NOMO-1 (cell line): ENCODE measurements at regions not wholly inside any gene's neighbourhood (a gene's known extent, or its start where the extent isn't known, plus 50 kb on each side); places are given as distances from the start of the nearest gene placed in this dataset.

Source experiments
- DNase-seq, 2 experiments: peaks; one replicate each; lab custom pipeline; 2025; ENCODE audit not compliant: unreplicated experiment in 2 of 2; lab: John Stamatoyannopoulos, UW

DNA sequence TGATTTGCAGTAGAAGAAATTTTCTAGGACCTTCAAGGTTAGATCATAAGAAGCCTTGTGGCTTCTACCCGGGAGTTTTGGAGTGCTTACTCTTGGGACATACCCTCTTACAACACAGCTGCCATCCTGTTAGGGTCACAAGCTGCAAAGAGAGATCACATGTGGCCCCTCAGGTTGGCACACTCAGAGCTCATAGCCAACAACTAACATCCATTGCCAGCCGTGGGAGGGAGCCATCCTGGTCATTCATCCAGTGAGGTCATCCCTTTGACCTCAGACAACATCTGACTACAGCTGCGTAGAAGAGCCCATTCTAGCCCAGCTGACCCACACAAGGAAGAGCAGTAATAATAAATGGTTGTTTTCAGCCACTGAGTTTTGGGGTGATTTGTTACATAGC is 76.9 kb upstream of the NABP1 start:
- no peak for DNase-seq

DNA sequence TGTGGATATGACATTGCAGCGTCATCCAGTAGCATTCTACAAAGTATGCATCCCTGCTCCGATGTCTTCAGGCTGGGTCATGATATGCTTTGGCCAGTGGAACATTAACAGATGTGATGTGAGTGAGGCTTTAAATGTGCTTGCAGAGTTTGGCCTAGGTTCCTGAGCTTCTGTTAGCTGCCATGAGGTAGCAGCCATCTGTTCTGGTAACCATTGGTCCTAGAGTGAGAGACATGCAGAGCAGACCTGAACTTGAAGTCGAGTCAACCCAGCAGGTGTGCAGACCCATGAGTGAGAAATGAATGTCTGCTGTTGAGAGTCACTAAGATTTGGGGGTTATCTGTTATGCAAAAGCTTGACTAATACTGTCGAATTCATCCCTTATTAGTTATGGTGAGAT is 73.8 kb upstream of the NABP1 start:
- DNase-seq, result no peak

DNA sequence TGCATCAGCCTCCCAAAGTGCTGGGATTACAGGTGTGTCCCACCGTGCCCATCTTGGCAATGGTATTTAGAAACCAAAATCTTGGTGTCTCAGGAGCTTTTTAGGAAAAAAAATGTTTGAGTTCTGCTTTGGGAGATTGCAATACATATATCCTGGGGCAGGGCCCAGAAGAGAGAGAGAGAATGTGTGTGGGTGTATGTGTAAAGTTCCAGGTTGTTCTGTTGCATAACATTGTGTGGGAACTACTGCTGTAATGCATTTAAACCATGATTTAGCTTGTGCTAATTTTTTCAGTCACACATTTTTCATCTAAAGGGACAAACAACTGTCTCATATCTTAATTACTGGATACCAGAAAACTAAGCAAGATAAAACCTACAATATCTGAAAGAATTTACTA is 70.8 kb upstream of the NABP1 start:
- no peak for DNase-seq

DNA sequence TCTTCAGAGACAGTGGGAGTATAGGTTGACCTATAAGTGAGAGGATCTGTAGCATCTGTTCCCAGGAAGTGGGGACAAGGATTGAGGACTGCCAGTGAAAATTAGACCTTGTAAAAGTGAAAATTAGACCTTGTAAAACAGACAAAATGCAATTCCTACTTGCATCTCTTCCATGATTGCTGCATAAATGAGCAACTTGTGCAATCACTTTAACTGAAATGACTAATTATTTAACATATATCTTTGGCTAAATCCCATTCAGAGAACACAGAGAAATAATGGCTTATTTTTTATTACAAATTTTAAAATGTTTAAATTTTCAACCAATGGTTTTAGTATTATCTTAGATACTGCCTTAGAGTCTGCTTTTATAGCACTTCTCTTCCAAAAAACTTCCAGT is 67.2 kb upstream of the NABP1 start:
- peak in 1 of 2 experiments; percentile 10 for DNase-seq

DNA sequence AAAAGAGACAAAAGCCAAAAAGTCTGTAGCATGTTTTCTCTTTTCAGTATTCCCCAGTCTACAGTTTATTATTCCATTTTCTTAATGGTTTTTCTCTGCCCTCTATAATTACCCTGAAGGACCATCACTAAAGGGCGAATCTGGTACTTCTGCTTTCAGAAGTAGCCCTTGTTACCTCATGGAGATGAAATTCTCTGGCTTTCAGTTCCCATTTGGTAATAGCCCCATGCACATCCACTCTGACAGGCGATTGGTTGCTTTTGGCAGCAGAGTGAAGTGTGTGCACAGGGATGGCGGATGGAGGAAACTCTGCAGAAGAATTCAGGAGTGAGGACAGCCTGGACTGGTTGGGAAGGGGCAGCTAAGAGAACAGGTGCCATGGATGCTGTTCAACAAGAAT is 66.3 kb upstream of the NABP1 start:
- DNase-seq, result peak; percentile 85 to 94

DNA sequence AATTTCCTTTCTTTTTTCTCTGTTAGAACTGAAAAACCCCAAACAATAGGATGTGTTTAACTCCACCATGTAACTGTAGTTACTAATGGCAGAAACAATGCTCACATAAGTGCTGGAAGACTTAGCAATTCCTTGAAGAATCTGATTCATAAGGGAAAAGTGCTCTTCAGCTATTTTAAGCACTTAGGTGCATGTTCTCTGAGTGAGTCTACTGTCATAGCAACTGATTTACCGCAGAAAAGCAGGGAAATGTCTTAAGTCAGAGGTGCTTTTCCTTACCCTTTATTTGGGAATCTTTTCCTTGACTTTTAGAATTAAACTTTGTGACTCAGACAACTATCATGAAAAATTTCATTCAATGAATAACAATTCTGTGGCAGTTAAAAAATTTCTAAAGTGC is 65.4 kb upstream of the NABP1 start:
- DNase-seq, result no peak

DNA sequence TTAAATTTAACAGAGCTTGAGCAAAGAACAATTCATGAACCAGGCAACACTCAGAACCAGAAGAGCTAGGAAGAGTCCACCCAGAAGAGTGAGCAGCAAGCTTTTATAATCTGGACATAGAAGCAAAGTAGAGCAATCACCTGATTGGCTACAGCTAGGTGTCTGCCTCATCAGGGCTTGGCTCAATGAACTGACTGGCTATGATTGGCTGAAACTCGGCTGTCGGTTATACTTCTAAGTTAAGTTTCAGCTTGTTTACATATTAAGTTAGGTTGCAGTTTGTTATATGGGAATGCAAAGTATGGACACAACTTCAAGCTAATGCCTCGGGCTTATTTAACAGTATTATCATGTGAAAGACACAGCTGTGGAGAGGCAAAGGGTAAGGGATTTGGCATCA is 63.2 kb upstream of the NABP1 start:
- DNase-seq, result no peak

DNA sequence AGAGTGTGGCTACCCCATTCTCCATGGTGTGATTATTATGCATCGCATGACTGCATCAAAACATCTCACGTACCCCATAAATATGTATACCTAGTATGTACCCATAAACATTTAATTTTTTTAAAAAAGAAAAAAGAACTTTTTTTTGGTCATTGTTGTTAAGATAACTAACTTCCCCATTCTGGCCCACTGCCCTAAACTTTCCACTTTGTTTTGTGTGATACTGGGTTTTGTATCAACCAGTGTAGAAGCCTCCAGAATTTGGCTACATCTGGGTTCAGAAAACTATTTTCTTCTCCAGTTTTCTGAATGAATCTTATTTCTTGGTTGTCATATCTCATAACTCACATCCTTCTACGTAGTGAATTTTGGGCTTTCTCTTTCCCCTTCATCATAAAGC is 62.3 kb upstream of the NABP1 start:
- DNase-seq, result no peak

DNA sequence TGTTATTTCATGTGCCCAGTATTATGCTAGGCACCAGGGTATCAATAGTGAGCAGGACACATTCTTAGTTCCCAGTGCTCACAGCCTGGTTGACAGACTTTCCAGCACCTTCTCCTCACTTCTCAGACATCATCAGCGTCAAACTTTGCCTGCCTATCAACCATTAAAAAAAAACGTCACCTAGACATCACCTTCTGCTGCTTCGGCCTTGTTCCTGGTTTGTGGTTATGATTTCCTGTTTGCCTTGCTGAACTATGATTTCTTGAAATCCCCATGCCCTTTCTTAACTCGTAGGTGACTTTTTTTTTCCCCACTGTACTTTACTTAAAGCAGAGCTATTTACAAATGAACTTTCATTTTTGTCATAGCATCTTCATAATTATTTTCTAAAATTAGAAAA is 60.4 kb upstream of the NABP1 start:
- DNase-seq, result peak; percentile 21 to 61

DNA sequence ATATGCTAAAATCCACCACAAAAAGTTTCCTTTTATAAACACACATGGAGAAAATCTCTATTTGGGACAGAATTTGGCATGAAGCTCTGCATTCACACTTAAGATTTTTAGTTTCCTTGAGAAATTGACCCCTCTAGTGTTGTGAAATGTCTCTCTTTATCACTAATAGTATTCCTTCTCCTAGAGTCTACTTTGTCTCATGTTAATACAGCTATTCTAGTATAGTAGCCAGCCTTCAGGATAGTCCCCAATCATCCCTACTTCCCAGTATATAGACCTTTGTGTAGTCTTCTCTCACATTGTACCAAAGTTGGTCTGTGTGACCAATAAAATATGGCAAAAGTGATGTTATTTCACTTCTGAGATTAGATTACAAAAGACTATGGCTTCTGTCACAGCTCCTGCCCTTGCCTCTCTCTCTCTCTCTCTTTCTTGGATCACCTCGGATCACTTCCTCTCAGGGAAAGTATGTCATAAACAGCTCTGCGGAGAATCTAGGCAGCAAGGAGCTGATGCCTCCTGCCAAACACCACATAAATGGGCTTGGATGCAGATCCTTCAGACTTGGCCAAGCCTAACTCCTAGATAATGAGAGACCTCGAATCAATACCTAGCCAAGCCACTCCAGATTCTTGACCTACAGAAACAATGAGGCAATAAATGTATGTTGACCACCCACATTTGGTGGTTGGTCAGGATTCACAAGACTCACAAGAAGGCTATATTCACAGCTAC is 59.7 kb upstream of the NABP1 start:
- no peak for DNase-seq

DNA sequence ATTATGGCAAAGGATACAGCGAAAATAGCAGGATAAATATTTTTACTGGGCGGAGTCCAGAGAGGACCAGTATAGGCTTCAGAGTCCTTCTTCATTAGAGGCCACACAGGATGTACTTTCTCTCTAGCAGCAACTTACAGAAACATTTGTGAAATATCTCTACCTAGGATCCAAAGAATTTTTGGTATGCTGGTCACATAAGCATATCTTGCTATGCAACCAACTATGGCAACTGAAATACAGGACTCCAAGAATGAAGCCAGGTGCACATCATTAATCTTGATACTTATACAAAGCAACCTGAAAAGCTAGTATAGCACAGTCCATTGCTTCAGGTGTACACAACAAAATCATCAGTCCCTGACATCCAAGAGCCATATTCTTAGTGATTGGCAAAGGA is 59.1 kb upstream of the NABP1 start:
- DNase-seq, result no peak

DNA sequence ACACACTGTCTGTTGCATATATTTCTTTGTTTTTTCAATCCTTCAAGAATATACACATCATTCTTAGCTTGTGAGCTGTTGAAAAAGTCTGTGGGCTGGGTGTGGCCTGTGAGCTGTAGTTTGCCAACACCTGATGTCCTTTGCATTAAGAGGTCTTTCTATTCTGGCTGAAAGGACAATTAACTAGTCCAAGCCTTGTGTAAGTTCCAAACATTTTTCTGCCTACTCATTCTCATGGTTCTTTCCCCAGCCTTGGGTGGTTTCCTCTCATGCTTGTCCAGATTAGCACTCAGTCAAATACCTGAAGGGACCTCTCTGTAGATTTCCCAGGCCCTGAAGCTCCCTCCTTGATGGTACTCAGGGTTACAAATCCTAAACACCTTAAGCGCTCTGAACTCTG is 57.8 kb upstream of the NABP1 start:
- DNase-seq, result no peak

DNA sequence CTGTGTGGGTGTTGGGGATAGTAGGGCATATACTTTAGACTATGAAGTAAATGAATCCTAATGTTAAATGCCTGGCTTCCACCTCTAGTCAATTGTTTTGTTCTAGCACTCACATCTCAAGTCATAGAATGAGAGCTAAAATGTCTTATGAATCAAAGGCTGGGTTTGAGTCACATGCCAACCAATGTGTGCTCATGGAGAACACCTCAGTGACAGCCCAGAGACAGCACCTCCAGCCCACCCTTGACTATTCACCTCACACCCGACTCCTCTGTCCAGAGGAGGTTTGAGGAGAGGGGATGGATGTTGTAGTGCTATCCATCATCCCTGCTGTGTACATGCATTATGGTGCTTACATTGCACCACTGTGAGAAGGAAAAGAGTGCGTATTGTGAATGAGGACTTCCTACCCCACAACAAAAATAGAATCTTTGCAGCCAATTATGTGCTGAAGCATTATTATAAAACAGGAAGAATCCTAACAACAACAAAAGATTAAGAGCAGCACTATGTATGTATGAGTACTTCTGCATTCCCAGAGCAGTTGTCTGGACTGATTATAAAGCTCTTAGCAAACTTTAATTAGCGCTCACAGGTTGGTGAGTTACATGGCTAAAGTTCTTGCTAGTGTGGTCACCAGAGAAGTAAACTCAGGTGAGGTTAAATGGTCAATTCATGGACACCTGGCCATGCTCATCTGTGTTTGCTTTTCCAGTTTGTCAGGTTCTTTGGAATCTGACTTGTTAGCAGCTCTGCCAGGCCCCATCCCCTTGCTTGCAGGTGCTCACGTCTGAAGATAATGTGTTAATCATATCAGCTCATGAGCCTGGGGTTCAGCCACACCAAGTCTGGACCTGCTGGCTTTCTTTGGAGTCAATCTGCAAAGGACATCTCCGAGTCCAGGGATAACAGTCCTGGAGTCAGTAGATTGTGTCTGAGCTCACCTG is 55.3 kb upstream of the NABP1 start:
- DNase-seq, result peak; percentile 67 to 80

DNA sequence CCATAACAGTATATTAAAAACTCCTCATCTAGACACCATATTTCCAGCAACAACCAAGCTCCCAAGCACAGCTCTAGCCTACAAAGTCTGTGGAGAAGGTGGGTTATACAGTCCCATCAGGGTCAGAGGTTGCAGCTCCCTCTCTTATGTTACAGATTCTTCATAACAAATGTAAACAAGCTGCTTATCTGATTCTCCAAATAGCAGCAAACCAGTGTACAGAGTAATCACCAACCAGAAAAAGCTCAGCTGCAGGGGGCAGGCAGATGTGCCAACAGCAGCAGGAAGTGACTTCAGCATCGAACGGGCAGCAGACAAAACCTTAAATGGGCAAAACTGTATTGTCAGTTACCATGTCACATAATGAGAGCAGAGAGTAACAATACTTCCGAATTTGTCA is 52.9 kb upstream of the NABP1 start:
- DNase-seq, result peak; percentile 69 to 86

DNA sequence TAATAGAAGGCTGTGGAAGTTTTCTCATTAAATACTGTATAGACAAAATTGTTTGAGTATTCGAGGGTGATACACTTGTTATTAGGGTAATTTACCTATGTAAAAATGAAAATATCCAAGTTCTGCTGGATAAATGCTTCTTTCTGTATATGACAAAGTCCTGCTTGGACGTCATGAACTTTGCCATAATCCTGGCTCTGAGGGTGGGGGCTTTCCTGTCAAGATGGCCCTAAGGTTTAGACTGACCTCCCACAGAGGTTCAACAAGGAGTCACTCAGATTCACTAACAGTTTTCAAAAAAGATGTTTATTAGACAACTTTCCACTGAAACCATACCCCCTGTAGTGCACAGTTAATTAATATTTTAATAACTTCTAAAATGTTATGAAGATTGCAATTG is 52.5 kb upstream of the NABP1 start:
- DNase-seq, result no peak

DNA sequence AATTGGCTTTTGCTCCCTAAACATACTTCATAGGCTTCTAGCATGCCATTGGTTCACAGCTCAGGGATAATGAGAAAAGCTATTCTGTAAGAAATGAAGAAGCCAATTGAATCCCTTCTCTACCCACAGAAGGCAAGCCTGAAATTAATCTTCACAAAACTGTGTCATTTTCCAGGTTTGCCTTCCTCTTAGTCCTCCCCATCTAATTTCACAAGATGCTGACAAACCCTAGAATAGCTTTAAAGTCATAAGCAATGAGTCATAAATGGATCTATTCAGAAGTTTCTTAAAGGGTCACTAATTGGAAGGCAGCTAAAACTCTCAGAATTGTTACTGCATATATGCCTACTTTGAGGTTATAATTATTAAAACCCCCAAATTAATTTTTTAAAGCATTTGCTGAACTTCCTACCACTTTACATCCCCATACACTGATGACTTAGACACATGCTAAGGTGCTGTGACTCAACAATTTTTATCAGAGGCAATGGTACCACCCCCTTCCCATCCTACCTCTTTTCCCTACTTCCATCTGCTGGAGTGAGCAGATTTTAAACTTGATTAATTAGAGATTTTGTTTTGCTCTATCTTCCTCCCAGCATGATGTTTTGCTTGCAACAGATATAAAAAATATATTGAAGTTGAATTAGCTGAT is 51.3 kb upstream of the NABP1 start:
- DNase-seq, result no peak

DNA sequence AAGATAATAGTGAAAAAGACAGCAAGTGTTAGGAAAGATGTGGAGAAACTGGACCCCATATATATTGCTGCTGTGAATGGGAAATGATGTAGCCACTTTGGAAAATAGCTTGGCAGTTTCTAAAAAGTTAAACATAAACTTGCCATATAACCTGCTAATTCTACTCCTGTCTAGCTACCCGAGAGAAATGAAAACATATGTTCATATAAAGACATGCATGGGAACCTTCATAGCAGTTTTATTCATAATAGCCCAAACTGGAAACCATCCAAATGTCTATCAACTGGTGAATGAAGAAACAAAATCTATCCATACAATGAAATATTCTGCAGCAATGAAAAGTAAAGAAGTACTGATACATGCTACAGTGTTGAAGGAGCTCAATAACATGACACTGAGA is 50.4 kb upstream of the NABP1 start:
- no peak for DNase-seq
